SK-N-MC (cell line): ENCODE measurements at regions not wholly inside any gene's neighbourhood (a gene's known extent, or its start where the extent isn't known, plus 50 kb on each side); places are given as distances from the start of the nearest gene placed in this dataset.

ENCODE experiments used
- FOXP2 ChIP-seq: optimal IDR thresholded peaks from 2 replicates; pipeline ENCODE3; 2011; ENCODE audit warnings: mild to moderate bottlenecking, moderate library complexity; ENCODE audit not compliant: insufficient read depth; ENCODE audit errors: extremely low read length, control extremely low read depth
- POLR2AphosphoS5 ChIP-seq: IDR thresholded peaks from 2 replicates; pipeline ENCODE4 v1.6.1; 2012; ENCODE audit warnings: mild to moderate bottlenecking, low read depth, low read length, borderline replicate concordance

DNA sequence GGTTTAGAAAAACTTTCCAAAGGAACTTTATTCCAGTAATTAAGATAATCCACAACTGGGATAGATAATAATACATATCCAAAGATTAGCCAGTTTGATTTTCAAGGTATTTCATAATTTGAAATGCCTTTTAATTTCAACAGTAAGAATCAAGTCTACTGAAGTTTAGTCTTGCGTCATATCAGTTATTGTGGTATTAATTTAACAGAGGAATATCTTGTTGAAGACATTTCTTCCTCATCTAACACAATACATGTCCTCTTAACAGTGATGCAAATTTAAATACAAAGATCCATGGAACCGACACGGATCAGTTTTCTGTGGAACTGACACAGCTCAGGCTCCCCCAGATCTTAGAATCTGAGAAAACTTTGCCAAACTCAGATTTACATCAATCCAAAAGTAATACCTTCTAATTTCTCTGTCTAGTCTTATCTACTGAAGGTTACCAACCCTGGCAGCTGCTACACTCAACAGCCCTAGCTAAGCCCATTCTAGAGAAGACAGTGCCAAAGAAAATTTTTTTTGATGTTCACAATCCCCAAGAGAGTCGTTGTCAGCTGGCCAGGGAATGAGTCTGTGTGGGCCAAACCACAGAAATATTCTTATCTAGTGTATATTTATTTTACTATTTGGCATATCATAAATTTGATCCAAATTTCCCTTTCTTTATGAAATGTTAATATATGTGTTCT is 365.2 kb upstream of the MEOX2 start:
- no peak for TF ChIP-seq POLR2AphosphoS5
- no peak for TF ChIP-seq FOXP2
